IMR-90 (cell line): ENCODE measurements at regions not wholly inside any gene's neighbourhood (a gene's known extent, or its start where the extent isn't known, plus 50 kb on each side); places are given as distances from the start of the nearest gene placed in this dataset.

Experiments
- ATAC-seq: fragments of 200-7000 bp; cut with Tn5 transposase; 2 replicates; pipeline ENCODE4 v1.9.1; 2020; ENCODE audit warnings: low read depth, mild to moderate bottlenecking, moderate library complexity
- BruUV-seq: library from RNA; stranded (reverse); fragments of 400-500 nt; replicated peaks from 2 replicates; lab custom pipeline; 2021; lab: Mats Ljungman, UMichigan
- CTCF ChIA-PET: fragments of 300-600 bp; formaldehyde crosslinking; extraction: SDS; loops from one replicate; lab custom pipeline; 2021; ENCODE audit warnings: antibody characterized with exemption; lab: Yijun Ruan, JAX
- POLR2A ChIA-PET: fragments of 300-600 bp; sonication (Branson Sonifier 250); formaldehyde crosslinking; loops from one replicate; lab custom pipeline; 2022; ENCODE audit warnings: antibody characterized with exemption; ENCODE audit not compliant: unreplicated experiment; lab: Charles Lee
- DNase-seq: peaks from one replicate; pipeline ENCODE4 v3.0.0; 2013
- H2AFZ ChIP-seq: replicated peaks from 2 replicates; pipeline ENCODE3; 2013; ENCODE audit warnings: low read length, mild to moderate bottlenecking; ENCODE audit not compliant: poor library complexity
- H2AK5ac ChIP-seq: 2 replicates; pipeline ENCODE4 v1.6.1; 2013; ENCODE audit warnings: low read depth, low read length, inconsistent platforms
- H2AK9ac ChIP-seq: replicated peaks from 2 replicates; pipeline ENCODE3; 2013; ENCODE audit warnings: mild to moderate bottlenecking, low read depth, low read length, moderate library complexity; ENCODE audit not compliant: poor library complexity
- H2BK120ac ChIP-seq: 2 replicates; pipeline ENCODE4 v1.6.1; 2013; ENCODE audit warnings: low read depth, low read length, inconsistent platforms
- H2BK15ac ChIP-seq: 3 replicates; pipeline ENCODE4 v1.6.1; 2013; ENCODE audit warnings: low read depth, low read length, inconsistent platforms
- H2BK20ac ChIP-seq: 2 replicates; pipeline ENCODE4 v1.6.1; 2013; ENCODE audit warnings: low read depth, mild to moderate bottlenecking, inconsistent platforms, low read length, moderate library complexity
- H2BK5ac ChIP-seq: 2 replicates; pipeline ENCODE4 v1.6.1; 2013; ENCODE audit warnings: mild to moderate bottlenecking, low read depth, low read length, inconsistent platforms; ENCODE audit not compliant: poor library complexity, severe bottlenecking
- H3K14ac ChIP-seq: replicated peaks from 2 replicates; pipeline ENCODE4 v1.6.1; 2013; ENCODE audit warnings: low read depth, low read length, inconsistent platforms
- H3K18ac ChIP-seq: 2 replicates; pipeline ENCODE4 v1.6.1; 2013; ENCODE audit warnings: low read depth, low read length, control low read depth
- H3K23ac ChIP-seq: 2 replicates; pipeline ENCODE4 v1.6.1; 2013; ENCODE audit warnings: low read depth, low read length, inconsistent platforms
- H3K27ac ChIP-seq: 2 replicates; pipeline ENCODE4 v1.5.1; 2013; ENCODE audit warnings: mild to moderate bottlenecking, control low read depth, low read length; ENCODE audit not compliant: insufficient read depth
- H3K27me3 ChIP-seq: 2 replicates; pipeline ENCODE4 v1.6.1; 2013; ENCODE audit warnings: low read length; ENCODE audit not compliant: control insufficient read depth, insufficient read depth
- H3K36me3 ChIP-seq: 2 replicates; pipeline ENCODE4 v1.6.1; 2013; ENCODE audit warnings: low read length, mixed read lengths; ENCODE audit not compliant: control insufficient read depth, insufficient read depth
- H3K4ac ChIP-seq: 2 replicates; pipeline ENCODE4 v1.6.1; 2013; ENCODE audit warnings: low read depth, low read length, inconsistent platforms
- H3K4me1 ChIP-seq: 2 replicates; pipeline ENCODE4 v1.6.1; 2013; ENCODE audit warnings: low read length, mixed read lengths; ENCODE audit not compliant: control insufficient read depth, insufficient read depth
- H3K4me2 ChIP-seq: 2 replicates; pipeline ENCODE4 v1.6.1; 2013; ENCODE audit warnings: low read depth, mild to moderate bottlenecking, control low read depth, low read length, moderate library complexity
- H3K4me3 ChIP-seq: 2 replicates; pipeline ENCODE4 v1.5.1; 2013; ENCODE audit warnings: low read depth, mild to moderate bottlenecking, control low read depth, low read length, moderate library complexity; ENCODE audit not compliant: insufficient read depth
- H3K56ac ChIP-seq: 2 replicates; pipeline ENCODE4 v1.6.1; 2013; ENCODE audit warnings: low read length, inconsistent platforms; ENCODE audit not compliant: insufficient read depth; ENCODE audit errors: extremely low read depth
- H3K79me1 ChIP-seq, 2 experiments: 2 replicates each; pipeline ENCODE4 v1.6.1; 2013; ENCODE audit warnings: low read length in 2 of 2, inconsistent platforms in 1 of 2, low read depth in 1 of 2
- H3K9ac ChIP-seq: 2 replicates; pipeline ENCODE4 v1.6.1; 2013; ENCODE audit warnings: low read depth, low read length, control low read depth
- H3K9me1 ChIP-seq: 2 replicates; pipeline ENCODE4 v1.6.1; 2013; ENCODE audit warnings: low read length, inconsistent platforms; ENCODE audit not compliant: insufficient read depth
- H3K9me3 ChIP-seq: 2 replicates; pipeline ENCODE4 v1.6.1; 2013; ENCODE audit warnings: low read length; ENCODE audit not compliant: control insufficient read depth, insufficient read depth
- H4K20me1 ChIP-seq: 2 replicates; pipeline ENCODE4 v1.6.1; 2013; ENCODE audit warnings: low read length, inconsistent platforms; ENCODE audit not compliant: insufficient read depth
- H4K5ac ChIP-seq: 2 replicates; pipeline ENCODE4 v1.6.1; 2013; ENCODE audit warnings: mild to moderate bottlenecking, low read depth, low read length, control low read depth
- H4K8ac ChIP-seq, 2 experiments: 2 replicates each; pipeline ENCODE4 v1.6.1; 2013; ENCODE audit warnings: low read depth in 2 of 2, low read length in 2 of 2, control low read depth in 1 of 2, inconsistent platforms in 1 of 2
- H4K91ac ChIP-seq: 2 replicates; pipeline ENCODE4 v1.6.1; 2013; ENCODE audit warnings: low read depth, low read length, inconsistent platforms; ENCODE audit not compliant: insufficient read depth
- BHLHE40 ChIP-seq: fragments of 150-350 bp; IDR thresholded peaks from 2 replicates; pipeline ENCODE4 v1.6.1; 2016; ENCODE audit warnings: mild to moderate bottlenecking, low read depth, low read length
- CEBPB ChIP-seq: IDR thresholded peaks from 2 replicates; pipeline ENCODE4 v1.6.1; 2012; ENCODE audit warnings: low read depth, low read length, improper control_type of control experiment
- CHD1 ChIP-seq: IDR thresholded peaks from 2 replicates; pipeline ENCODE4 v1.6.1; 2012; ENCODE audit warnings: low read depth, low read length, improper control_type of control experiment
- CTCF ChIP-seq: conservative IDR thresholded peaks from 2 replicates; pipeline ENCODE4 v1.5.1; 2012; ENCODE audit warnings: mild to moderate bottlenecking, low read depth, low read length, improper control_type of control experiment
- ELK1 ChIP-seq: fragments of 150-350 bp; IDR thresholded peaks from 2 replicates; pipeline ENCODE4 v1.6.1; 2016; ENCODE audit warnings: low read depth, mild to moderate bottlenecking, low read length, moderate library complexity, borderline replicate concordance
- MAFK ChIP-seq: IDR thresholded peaks from 2 replicates; pipeline ENCODE4 v1.6.1; 2012; ENCODE audit warnings: low read depth, low read length, improper control_type of control experiment
- MAZ ChIP-seq: IDR thresholded peaks from 2 replicates; pipeline ENCODE4 v1.6.1; 2012; ENCODE audit warnings: low read depth, mild to moderate bottlenecking, low read length, improper control_type of control experiment, moderate library complexity, borderline replicate concordance
- NFE2L2 ChIP-seq: fragments of 150-350 bp; IDR thresholded peaks from 2 replicates; pipeline ENCODE4 v1.6.1; 2016; ENCODE audit warnings: low read depth, mild to moderate bottlenecking, low read length
- POLR2A ChIP-seq: IDR thresholded peaks from 2 replicates; pipeline ENCODE4 v1.6.1; 2012; ENCODE audit warnings: mild to moderate bottlenecking, low read depth, low read length
- RCOR1 ChIP-seq: IDR thresholded peaks from 2 replicates; pipeline ENCODE4 v1.6.1; 2012; ENCODE audit warnings: mild to moderate bottlenecking, low read length, improper control_type of control experiment; ENCODE audit not compliant: insufficient replicate concordance
- USF2 ChIP-seq: fragments of 150-350 bp; IDR thresholded peaks from 2 replicates; pipeline ENCODE4 v1.6.1; 2017; ENCODE audit warnings: mild to moderate bottlenecking, antibody characterized with exemption, low read length, low read depth
- WGBS, 2 experiments: methylation state at CpG; one replicate each; pipeline versions ENCODE4 v1.1.5 to v1.1.7; 2013; ENCODE audit warnings: missing lambda C conversion rate in 2 of 2; ENCODE audit not compliant: insufficient read length in 1 of 2; ENCODE audit errors: extremely low coverage in 2 of 2; 5-methylcytosine and 5-hydroxymethylcytosine counted together
- dilution Hi-C: fragments of 300-500 bp; cut with HindIII; formaldehyde crosslinking; loops from one replicate; pipeline ENCODE4 v1.14.3; 2018; ENCODE audit warnings: low sequenced_read_pairs; ENCODE audit not compliant: unreplicated experiment
- in situ Hi-C: fragments of 300-500 bp; cut with MboI; formaldehyde crosslinking; loops from 3 replicates; pipeline ENCODE4 v1.14.3; 2019; ENCODE audit warnings: low sequenced_read_pairs, inconsistent platforms, mixed read lengths
- intact Hi-C: fragments of 100-400 bp; cut with micrococcal nuclease; formaldehyde crosslinking; loops from 2 replicates; pipeline ENCODE4 v1.10.0; 2022

GRCh38 chr19:28829359-28829758 is 383.6 kb downstream of the UQCRFS1 start:
- H4K5ac ChIP-seq: no peak overlapping the region
- H2AFZ ChIP-seq: no peak overlapping the region
- no peaks in the 10 kb centered on the region for H3K4me1 ChIP-seq
- ATAC-seq (no peak), DNase-seq (no peak)
- no peak overlapping the region for H2BK5ac ChIP-seq
- H3K9me1 ChIP-seq: no peaks in the 10 kb centered on the region
- H3K4ac ChIP-seq: no peak overlapping the region
- H4K8ac ChIP-seq: no peak overlapping the region
- CTCF ChIA-PET: no interaction called here
- H3K9ac ChIP-seq: no peak overlapping the region
- H3K23ac ChIP-seq: no peak overlapping the region
- no peaks in the 10 kb centered on the region for H4K20me1 ChIP-seq
- H3K4me3 ChIP-seq: no peak overlapping the region
- no peak overlapping the region for H3K56ac ChIP-seq
- no peaks in the 10 kb centered on the region for H3K79me1 ChIP-seq
- TF ChIP-seq CHD1 (no peak), CTCF (no peak), ELK1 (no peak), POLR2A (no peak), RCOR1 (no peak), BHLHE40 (no peak), MAZ (no peak), CEBPB (no peak), NFE2L2 (no peak), USF2 (no peak), MAFK (no peak)
- no peak overlapping the region for H2AK5ac ChIP-seq
- dilution Hi-C loops: no loop called here
- POLR2A ChIA-PET: no interaction called here
- intact Hi-C loops: no loop called here
- H4K91ac ChIP-seq: no peak overlapping the region
- no peak overlapping the region for H2BK120ac ChIP-seq
- no peak overlapping the region for H2BK15ac ChIP-seq
- no peak overlapping the region for H2AK9ac ChIP-seq
- in situ Hi-C loops: no loop called here
- BruUV-seq: no TSS peak
- no CpG with 5 or more reads among the region's 1 CpG for WGBS, 2 experiments
- no peak overlapping the region for H3K4me2 ChIP-seq
- H3K27me3 ChIP-seq: no peaks in the 10 kb centered on the region
- no peaks in the 10 kb centered on the region for H3K36me3 ChIP-seq
- 0 out of 2 replicates have a peak, but pooled peaks cover 6% of the 10 kb centered on the region for H3K9me3 ChIP-seq
- H3K18ac ChIP-seq: no peak overlapping the region
- no peak overlapping the region for H3K27ac ChIP-seq
- no peak overlapping the region for H2BK20ac ChIP-seq
- H3K14ac ChIP-seq: no peak overlapping the region
